Keratinocyte (primary cell): ENCODE measurements at regions not wholly inside any gene's neighbourhood (a gene's known extent, or its start where the extent isn't known, plus 50 kb on each side); places are given as distances from the start of the nearest gene placed in this dataset.

ENCODE experiments used
- DNase-seq: peaks from one replicate; pipeline ENCODE4 v3.0.0-alpha.2; 2011; ENCODE audit warnings: low read depth, missing footprints, low spot score
- FAIRE-seq: peaks from 2 replicates; lab custom pipeline; 2011; peaks lifted over from hg19 to GRCh38; lab: Jason Lieb, UNC
- H2AFZ ChIP-seq: 2 replicates; pipeline ENCODE4 v1.6.0; 2012; ENCODE audit warnings: low read length, control low read depth, inconsistent platforms; ENCODE audit not compliant: control insufficient read depth
- H3K27ac ChIP-seq: 2 replicates; pipeline ENCODE4 v1.5.1; 2011; ENCODE audit warnings: low read length; ENCODE audit not compliant: control insufficient read depth, insufficient read depth
- H3K27me3 ChIP-seq: 3 replicates; pipeline ENCODE4 v1.6.0; 2011; ENCODE audit warnings: low read length; ENCODE audit not compliant: control insufficient read depth, insufficient read depth; ENCODE audit errors: extremely low read depth
- H3K36me3 ChIP-seq, 2 experiments: 2 replicates in 1 of 2; 3 replicates in 1 of 2; pipeline ENCODE4 v1.5.1; 2011; ENCODE audit warnings: low read length in 2 of 2, mild to moderate bottlenecking in 1 of 2; ENCODE audit not compliant: control insufficient read depth in 2 of 2, insufficient read depth in 2 of 2; ENCODE audit errors: extremely low read depth in 1 of 2
- H3K4me1 ChIP-seq: 3 replicates; pipeline ENCODE4 v1.5.1; 2011; ENCODE audit warnings: low read length; ENCODE audit not compliant: control insufficient read depth, insufficient read depth; ENCODE audit errors: extremely low read depth
- H3K4me2 ChIP-seq: 3 replicates; pipeline ENCODE4 v1.6.0; 2011; ENCODE audit warnings: low read depth, low read length; ENCODE audit not compliant: control insufficient read depth, insufficient read depth; ENCODE audit errors: extremely low read depth
- H3K4me3 ChIP-seq, 3 experiments: fragments of 200-600 bp in 1 of 3; sonication (generic) in 1 of 3; 2 replicates in 2 of 3; 3 replicates in 1 of 3; pipeline ENCODE4 v1.5.1; 2011 to 2016; ENCODE audit warnings: low read length in 3 of 3, mild to moderate bottlenecking in 3 of 3, control low read depth in 2 of 3, inconsistent platforms in 1 of 3, low read depth in 1 of 3, mixed read lengths in 1 of 3, mixed run types in 1 of 3, moderate library complexity in 1 of 3; ENCODE audit not compliant: control insufficient read depth in 2 of 3, insufficient read depth in 2 of 3; ENCODE audit errors: extremely low read depth in 1 of 3
- H3K79me2 ChIP-seq: 2 replicates; pipeline ENCODE4 v1.6.0; 2012; ENCODE audit warnings: low read length; ENCODE audit not compliant: control insufficient read depth, insufficient read depth
- H3K9ac ChIP-seq: 3 replicates; pipeline ENCODE4 v1.6.0; 2011; ENCODE audit warnings: low read length; ENCODE audit not compliant: control insufficient read depth, insufficient read depth; ENCODE audit errors: extremely low read depth
- H3K9me1 ChIP-seq: 3 replicates; pipeline ENCODE4 v1.6.0; 2011; ENCODE audit warnings: low read length; ENCODE audit not compliant: control insufficient read depth, insufficient read depth; ENCODE audit errors: extremely low read depth
- H3K9me3 ChIP-seq: 2 replicates; pipeline ENCODE4 v1.5.1; 2012; ENCODE audit warnings: low read depth, low read length; ENCODE audit not compliant: control insufficient read depth
- H4K20me1 ChIP-seq: 3 replicates; pipeline ENCODE4 v1.6.0; 2011; ENCODE audit warnings: low read length; ENCODE audit not compliant: control insufficient read depth, insufficient read depth; ENCODE audit errors: extremely low read depth
- CTCF ChIP-seq, 3 experiments: IDR thresholded peaks in 1 of 3; conservative IDR thresholded peaks in 1 of 3; optimal IDR thresholded peaks in 1 of 3; 2 replicates in 2 of 3; 3 replicates in 1 of 3; pipeline versions ENCODE3 to v1.5.1; 2011; ENCODE audit warnings: low read length in 3 of 3, mild to moderate bottlenecking in 3 of 3, moderate library complexity in 2 of 3, control low read depth in 1 of 3, inconsistent platforms in 1 of 3; ENCODE audit not compliant: insufficient read depth in 2 of 3; ENCODE audit errors: extremely low read depth in 1 of 3
- EZH2 ChIP-seq: IDR thresholded peaks from one replicate; pipeline ENCODE4 v1.6.1; 2012; ENCODE audit warnings: inconsistent platforms, mild to moderate bottlenecking, low read length, moderate library complexity
- dilution Hi-C: fragments of 300-500 bp; cut with MboI; formaldehyde crosslinking; loops from one replicate; pipeline ENCODE4 v1.7.0; 2020; ENCODE audit warnings: low sequenced_read_pairs; ENCODE audit not compliant: extremely low pct_ligation_motif_present

DNA sequence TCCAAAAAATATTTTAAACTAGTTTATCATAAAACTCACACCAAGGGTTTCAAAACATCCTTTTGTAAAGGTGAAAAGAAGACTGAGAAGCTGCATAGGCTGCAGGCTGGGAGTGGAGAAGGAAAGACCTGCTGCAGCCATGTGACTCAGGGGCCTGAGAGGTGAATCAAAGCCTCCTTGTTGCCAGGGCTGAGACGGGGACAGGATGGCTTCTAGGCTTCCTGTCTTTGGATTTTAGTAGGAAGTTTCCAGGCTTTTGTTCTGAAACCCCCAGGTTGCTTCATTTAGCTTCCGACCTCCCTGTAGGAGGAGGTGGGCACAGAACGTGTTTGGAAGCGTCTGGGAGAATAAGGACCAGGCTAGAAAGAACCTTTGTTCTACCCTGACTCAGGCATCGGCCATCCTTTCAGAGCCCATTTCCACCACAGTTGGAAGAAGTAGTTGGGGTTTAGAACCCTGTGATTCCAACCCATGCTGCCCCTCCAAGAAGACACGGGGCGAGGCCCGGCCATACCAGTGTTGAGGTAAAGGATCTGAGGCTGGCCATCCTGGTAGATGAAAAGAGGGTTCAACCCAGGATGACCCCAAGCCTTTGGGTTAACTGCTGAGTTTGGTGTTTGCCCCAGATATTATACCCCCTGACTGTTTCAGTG lies 122.4 kb downstream of the SLC25A47 start:
- H2AFZ ChIP-seq: no peak overlapping the region
- no peaks in the 10 kb centered on the region for H3K79me2 ChIP-seq
- peaks cover 3% of the 10 kb centered on the region for H3K4me1 ChIP-seq
- H3K9me1 ChIP-seq: no peaks in the 10 kb centered on the region
- H3K4me3 ChIP-seq: no peak overlapping the region
- no peak overlapping the region for H3K27ac ChIP-seq
- no peaks in the 10 kb centered on the region for H3K36me3 ChIP-seq
- H3K4me2 ChIP-seq: no peak overlapping the region
- FAIRE-seq: no peak
- TF ChIP-seq CTCF (optimal IDR thresholded peaks at IDR 0.05 in 1 of 3, IDR thresholded peaks at IDR 0.05 in 1 of 3, conservative IDR thresholded peaks at IDR 0.05 in 1 of 3; ENCODE audit: extremely low read depth in 1 of 3, insufficient read depth in 2 of 3, low read length in 3 of 3) (no peak), EZH2 (no peak)
- no peaks in the 10 kb centered on the region for H3K27me3 ChIP-seq
- dilution Hi-C loops: no loop called here
- H3K9me3 ChIP-seq: no peaks in the 10 kb centered on the region
- no peak for DNase-seq
- H3K9ac ChIP-seq: no peak overlapping the region
- H4K20me1 ChIP-seq: no peaks in the 10 kb centered on the region

DNA sequence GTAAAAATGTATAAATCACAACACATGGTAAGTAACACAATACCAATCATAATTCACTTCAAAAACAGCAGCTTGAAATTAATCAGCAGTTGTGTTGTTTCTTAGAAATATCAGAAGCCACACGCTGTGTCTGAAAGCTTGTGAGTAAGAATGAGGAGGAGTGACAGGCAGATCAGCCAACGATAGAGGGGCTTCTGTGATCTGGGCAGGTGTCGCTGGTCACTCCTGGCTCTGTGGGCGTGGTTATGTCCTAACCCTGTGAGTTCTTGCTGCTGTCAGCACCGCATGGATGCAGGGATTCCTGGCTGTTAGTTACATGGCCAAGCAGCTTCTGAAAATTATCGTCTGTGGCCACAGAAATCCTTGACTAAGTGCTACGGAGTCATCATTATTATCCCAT lies 123.4 kb downstream of the SLC25A47 start:
- Histone ChIP-seq H3K4me2 (no peak overlapping the region), H3K36me3 (no peaks in the 10 kb centered on the region), H3K9me1 (no peaks in the 10 kb centered on the region), H3K27me3 (no peaks in the 10 kb centered on the region), H3K27ac (no peak overlapping the region), H3K4me1 (no peaks in the 10 kb centered on the region), H3K79me2 (no peaks in the 10 kb centered on the region), H3K4me3 (no peak overlapping the region), H3K9me3 (no peaks in the 10 kb centered on the region), H3K9ac (no peak overlapping the region), H2AFZ (no peak overlapping the region), H4K20me1 (no peaks in the 10 kb centered on the region)
- FAIRE-seq: no peak
- TF ChIP-seq CTCF (optimal IDR thresholded peaks at IDR 0.05 in 1 of 3, IDR thresholded peaks at IDR 0.05 in 1 of 3, conservative IDR thresholded peaks at IDR 0.05 in 1 of 3; ENCODE audit: extremely low read depth in 1 of 3, insufficient read depth in 2 of 3, low read length in 3 of 3): no peak
- no peak for TF ChIP-seq EZH2
- no peak for DNase-seq
- dilution Hi-C loops: no loop called here
